Liver (tissue), 8 donors: ENCODE measurements at regions not wholly inside any gene's neighbourhood (a gene's known extent, or its start where the extent isn't known, plus 50 kb on each side); places are given as distances from the start of the nearest gene placed in this dataset.

Experiments
- DNase-seq: peaks from one replicate; pipeline ENCODE4 v3.0.0-alpha.2; 2017; ENCODE audit warnings: low spot score
- H3K27ac ChIP-seq, 2 donors: one replicate each; pipeline ENCODE4 v1.7.0; 2013; ENCODE audit warnings: inconsistent platforms in 2 of 2, low read length in 2 of 2, control low read depth in 1 of 2, low read depth in 1 of 2, mild to moderate bottlenecking in 1 of 2
- H3K27me3 ChIP-seq, 4 donors: one replicate each; pipeline versions ENCODE4 v1.6.1 to v1.7.0; 2013; ENCODE audit warnings: low read length in 3 of 4, inconsistent platforms in 1 of 4, mild to moderate bottlenecking in 1 of 4, moderate library complexity in 1 of 4; ENCODE audit not compliant: control insufficient read depth in 4 of 4, insufficient read depth in 4 of 4
- H3K36me3 ChIP-seq, 4 donors: one replicate each; pipeline versions ENCODE4 v1.6.1 to v1.7.0; 2013; ENCODE audit warnings: low read length in 3 of 4, mild to moderate bottlenecking in 3 of 4, low read depth in 1 of 4, moderate library complexity in 1 of 4; ENCODE audit not compliant: control insufficient read depth in 4 of 4, insufficient read depth in 3 of 4
- H3K4me1 ChIP-seq, 4 donors: one replicate each; pipeline versions ENCODE4 v1.6.1 to v1.7.0; 2013; ENCODE audit warnings: low read length in 3 of 4, mild to moderate bottlenecking in 3 of 4, moderate library complexity in 1 of 4; ENCODE audit not compliant: control insufficient read depth in 4 of 4, insufficient read depth in 4 of 4
- H3K4me3 ChIP-seq, 3 donors: one replicate each; pipeline versions ENCODE4 v1.6.1 to v1.7.0; 2013; ENCODE audit warnings: low read length in 3 of 3, control low read depth in 1 of 3, low read depth in 1 of 3, mild to moderate bottlenecking in 1 of 3
- H3K9ac ChIP-seq, 2 donors: one replicate each; pipeline ENCODE4 v1.7.0; 2013; ENCODE audit warnings: low read length in 2 of 2, mild to moderate bottlenecking in 2 of 2, moderate library complexity in 2 of 2, control low read depth in 1 of 2, low read depth in 1 of 2
- H3K9me3 ChIP-seq, 4 donors: one replicate each; pipeline versions ENCODE4 v1.6.1 to v1.7.0; 2013; ENCODE audit warnings: low read length in 3 of 4; ENCODE audit not compliant: control insufficient read depth in 4 of 4
- CTCF ChIP-seq: fragments of 150-350 bp; IDR thresholded peaks from 2 replicates; pipeline ENCODE4 v1.5.1; 2017; ENCODE audit warnings: improper control_type of control experiment, low read depth, low read length; ENCODE audit not compliant: missing input control
- EGR1 ChIP-seq, 2 donors: IDR thresholded peaks; 2 replicates each; pipeline ENCODE4 v1.6.1; 2016 to 2018; ENCODE audit warnings: antibody characterized with exemption in 2 of 2, low read depth in 2 of 2
- FOXA1 ChIP-seq: IDR thresholded peaks from 2 replicates; pipeline ENCODE4 v1.6.1; 2016; ENCODE audit warnings: antibody characterized with exemption
- HNF4A ChIP-seq, 2 donors: conservative IDR thresholded peaks; 2 replicates each; pipeline ENCODE4 v1.6.1; 2016; ENCODE audit warnings: antibody characterized with exemption in 2 of 2, mild to moderate bottlenecking in 2 of 2
- HNF4G ChIP-seq: IDR thresholded peaks from 2 replicates; pipeline ENCODE4 v1.6.1; 2016; ENCODE audit warnings: antibody characterized with exemption
- JUND ChIP-seq, 2 donors: IDR thresholded peaks; 2 replicates each; pipeline ENCODE4 v1.6.1; 2016; ENCODE audit warnings: antibody characterized with exemption in 2 of 2
- NR2F2 ChIP-seq: IDR thresholded peaks from 2 replicates; pipeline ENCODE4 v1.6.1; 2016; ENCODE audit warnings: antibody characterized with exemption
- RAD21 ChIP-seq, 2 donors: IDR thresholded peaks; 2 replicates each; pipeline ENCODE4 v1.6.1; 2016; ENCODE audit warnings: antibody characterized with exemption in 2 of 2, mild to moderate bottlenecking in 2 of 2
- REST ChIP-seq: IDR thresholded peaks from 2 replicates; pipeline ENCODE4 v1.6.1; 2016; ENCODE audit warnings: antibody characterized with exemption, mild to moderate bottlenecking
- SP1 ChIP-seq: IDR thresholded peaks from 2 replicates; pipeline ENCODE4 v1.6.1; 2018; ENCODE audit warnings: antibody characterized with exemption, mild to moderate bottlenecking
- TAF1 ChIP-seq: conservative IDR thresholded peaks from 2 replicates; pipeline ENCODE4 v1.6.1; 2016; ENCODE audit warnings: antibody characterized with exemption, mild to moderate bottlenecking
- YY1 ChIP-seq: IDR thresholded peaks from 2 replicates; pipeline ENCODE4 v1.6.1; 2016; ENCODE audit warnings: antibody characterized with exemption, mild to moderate bottlenecking
- ZBTB33 ChIP-seq: IDR thresholded peaks from 2 replicates; pipeline ENCODE4 v1.6.1; 2016; ENCODE audit warnings: antibody characterized with exemption
- WGBS: extraction: QIAGEN DNeasy Blood & Tissue Kit; methylation state at CpG from one replicate; pipeline ENCODE4 v1.1.7; 2013; 5-methylcytosine and 5-hydroxymethylcytosine counted together
- TF ChIP-seq, protein P1 (sequence below): IDR thresholded peaks from 2 replicates; pipeline ENCODE4 v1.6.1; 2016; ENCODE audit warnings: antibody characterized with exemption
- donor health status: healthy.
- donor health status: healthy.
- donor health status: healthy.
- donor health status: healthy.
- donor health status: healthy.

DNA sequence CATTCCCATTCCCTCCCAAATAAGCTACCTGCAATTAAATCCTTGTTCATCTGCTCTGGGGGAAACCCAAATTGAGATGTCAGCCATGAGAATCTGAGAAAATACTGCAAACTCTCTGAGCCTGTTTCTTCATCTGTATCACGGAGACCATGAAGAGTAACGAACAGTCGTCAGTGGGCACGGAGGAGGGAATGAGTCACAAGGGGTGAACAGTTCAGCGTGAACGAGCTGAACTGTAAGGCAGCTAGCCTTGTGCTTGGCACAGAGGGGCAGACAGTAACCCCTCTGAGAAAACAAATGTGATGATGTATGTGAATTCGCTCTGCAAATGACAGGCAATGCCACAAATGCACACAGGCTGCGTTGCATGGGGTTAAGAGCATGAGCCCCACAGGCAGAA is 288.7 kb downstream of the FOXO1 start:
- peaks cover 0 to 2% (median 0%) of the 10 kb centered on the region in 4 donors for H3K4me1 ChIP-seq
- no peaks in the 10 kb centered on the region for H3K27me3 ChIP-seq
- no peaks in the 10 kb centered on the region for H3K36me3 ChIP-seq
- DNase-seq, result no peak
- no peak overlapping the region for H3K9ac ChIP-seq
- WGBS, result 92% methylated on average over 8 of the region's 8 CpGs
- TF ChIP-seq ZBTB33, result no peak
- TF ChIP-seq NR2F2, result no peak
- no peak for TF ChIP-seq SP1
- H3K4me3 ChIP-seq, result no peak overlapping the region
- no peak overlapping the region for H3K27ac ChIP-seq
- no peaks in the 10 kb centered on the region for H3K9me3 ChIP-seq

GRCh38 chr13:40379196-40379595 is 287.2 kb downstream of the FOXO1 start:
- 78% methylated on average over 3 of the region's 3 CpGs for WGBS
- peaks cover 0 to 2% (median 0%) of the 10 kb centered on the region in 4 donors for H3K4me1 ChIP-seq
- H3K4me3 ChIP-seq, result no peak overlapping the region
- H3K9ac ChIP-seq, result no peak overlapping the region
- no peaks in the 10 kb centered on the region for H3K27me3 ChIP-seq
- no peaks in the 10 kb centered on the region for H3K9me3 ChIP-seq
- no peak overlapping the region for H3K27ac ChIP-seq
- DNase-seq, result no peak
- no peak for TF ChIP-seq NR2F2
- TF ChIP-seq, protein P1, sequence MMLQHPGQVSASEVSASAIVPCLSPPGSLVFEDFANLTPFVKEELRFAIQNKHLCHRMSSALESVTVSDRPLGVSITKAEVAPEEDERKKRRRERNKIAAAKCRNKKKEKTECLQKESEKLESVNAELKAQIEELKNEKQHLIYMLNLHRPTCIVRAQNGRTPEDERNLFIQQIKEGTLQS, result no peak
- H3K36me3 ChIP-seq, result no peaks in the 10 kb centered on the region

DNA sequence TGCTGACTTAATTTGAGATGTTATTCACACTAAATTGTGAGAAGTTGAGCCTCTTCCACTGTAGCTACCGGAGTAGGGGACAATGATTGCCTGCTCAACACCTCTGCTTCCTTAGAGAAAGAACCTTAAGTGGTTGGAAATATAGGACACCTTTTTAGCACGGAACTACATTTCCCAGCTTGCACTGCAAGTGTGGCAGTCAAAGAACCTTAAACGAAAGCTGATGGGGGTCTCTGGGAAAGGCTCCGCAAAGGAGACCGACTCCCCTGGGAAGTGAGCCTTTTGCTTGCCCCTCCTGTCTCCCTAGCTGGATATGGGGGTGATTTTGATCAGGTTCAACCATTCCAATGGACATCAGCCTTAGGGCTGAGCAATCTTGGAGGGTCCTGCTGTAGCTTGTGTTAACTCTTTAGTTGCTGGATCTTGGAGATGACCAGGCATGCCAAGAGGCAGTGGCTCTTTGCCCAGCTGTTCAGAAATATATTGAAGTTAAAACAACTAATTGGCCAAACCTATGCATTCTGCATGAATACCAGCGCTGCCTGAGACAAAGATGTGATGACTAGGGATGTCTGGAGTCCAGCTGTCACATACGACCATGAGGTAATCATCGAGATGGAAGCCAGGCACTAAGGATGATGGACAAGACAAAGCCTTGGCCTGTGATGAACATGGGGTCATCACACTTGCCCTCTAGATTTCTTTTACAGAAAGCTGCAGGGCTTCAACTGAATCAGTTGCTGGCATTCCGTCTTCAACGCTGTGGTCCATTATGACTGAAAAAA is 286.5 kb downstream of the FOXO1 start:
- Histone ChIP-seq H3K27me3 (no peaks in the 10 kb centered on the region), H3K36me3 (no peaks in the 10 kb centered on the region), H3K4me1 (peaks cover 0 to 2% (median 0%) of the 10 kb centered on the region in 4 donors), H3K9ac (no peak overlapping the region), H3K9me3 (no peaks in the 10 kb centered on the region), H3K4me3 (no peak overlapping the region), H3K27ac (no peak overlapping the region)
- DNase-seq, result no peak
- TF ChIP-seq EGR1 (IDR thresholded peaks at IDR 0.05; ENCODE audit: low read depth in 2 of 2), result no peak
- no peak for TF ChIP-seq FOXA1
- WGBS, result 79% methylated on average over 10 of the region's 10 CpGs

- WGBS, result 93% methylated on average over 27 of the region's 27 CpGs
- DNase-seq, result no peak
These were observed 284.3 kb downstream of the FOXO1 start for GRCh38 chr13:40381935-40382764.

More at GRCh38 chr13:40381935-40382764, 284.3 kb downstream of the FOXO1 start:
- TF ChIP-seq NR2F2, result peak; percentile 43
- TF ChIP-seq HNF4G, result no peak
- TF ChIP-seq SP1, result no peak
- TF ChIP-seq REST, result no peak
- no peak for TF ChIP-seq JUND (IDR thresholded peaks at IDR 0.05)
- no peak for TF ChIP-seq TAF1
- TF ChIP-seq HNF4A (conservative IDR thresholded peaks at IDR 0.05), result no peak
- TF ChIP-seq CTCF, result no peak
- peak in 1 of 2 donors; percentile 12 for TF ChIP-seq RAD21 (IDR thresholded peaks at IDR 0.05)
- no peak for TF ChIP-seq YY1
- H3K36me3 ChIP-seq, result no peaks in the 10 kb centered on the region
- H3K27me3 ChIP-seq, result no peaks in the 10 kb centered on the region
- no peak overlapping the region for H3K9ac ChIP-seq
- H3K4me3 ChIP-seq, result no peak overlapping the region
- peaks cover 0 to 2% (median 0%) of the 10 kb centered on the region in 4 donors for H3K4me1 ChIP-seq
- H3K9me3 ChIP-seq, result no peaks in the 10 kb centered on the region
- H3K27ac ChIP-seq, result no peak overlapping the region
